HG02870 (cell line): ENCODE measurements at regions not wholly inside any gene's neighbourhood (a gene's known extent, or its start where the extent isn't known, plus 50 kb on each side); places are given as distances from the start of the nearest gene placed in this dataset.
"Not testable (repeated sequence)": the region's sequence is repeated elsewhere in the genome, so short reads cannot be mapped to it uniquely, and the experiment has no call there.

ENCODE experiments used
- ATAC-seq: cut with Tn5 transposase; IDR thresholded peaks from one replicate; pipeline ENCODE4 v1.9.1; 2021; ENCODE audit warnings: mild to moderate bottlenecking, moderate library complexity; ENCODE audit not compliant: unreplicated experiment

GRCh38 chr6:155582016-155582991, 126.7 kb upstream of the NOX3 start:
- no peak for ATAC-seq

DNA sequence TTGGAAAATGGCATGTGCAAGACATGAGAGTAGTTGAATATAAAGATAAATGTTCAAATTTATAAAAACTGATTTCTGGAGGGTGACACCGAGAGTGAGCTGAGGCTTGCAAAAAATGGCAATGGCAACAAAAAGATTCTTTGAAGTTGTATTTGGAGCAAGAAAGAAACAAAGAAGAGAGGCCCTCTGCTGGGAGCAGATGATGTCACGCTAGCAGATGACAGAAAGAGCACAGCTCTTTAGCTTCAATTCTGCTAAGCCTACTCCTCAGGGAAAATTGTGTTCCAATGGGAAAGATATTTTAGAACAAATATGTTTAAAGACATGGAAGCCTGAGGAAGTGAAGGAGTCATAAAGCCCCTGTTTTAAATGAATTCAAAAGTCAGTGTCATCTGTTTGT, 125.3 kb upstream of the NOX3 start:
- no peak for ATAC-seq

DNA sequence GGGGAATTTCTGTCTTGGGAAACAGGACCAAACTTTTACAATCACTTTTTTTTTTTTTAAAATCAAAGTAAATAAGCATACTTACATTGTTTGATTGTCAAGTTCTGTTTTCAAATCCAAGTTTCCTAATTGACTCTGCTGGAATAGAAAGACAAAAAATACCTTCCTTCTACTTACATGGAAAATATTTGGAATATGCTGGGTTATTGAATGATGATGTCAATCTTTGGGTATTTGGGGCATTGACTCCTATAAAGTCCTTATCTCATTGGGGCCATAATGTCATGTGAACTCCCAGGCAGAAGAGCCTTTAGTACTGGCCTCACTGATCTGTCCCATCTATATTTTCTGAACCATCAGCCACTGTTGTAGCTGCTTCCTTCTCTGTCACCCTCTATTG, 122.6 kb upstream of the NOX3 start:
- ATAC-seq: no peak

DNA sequence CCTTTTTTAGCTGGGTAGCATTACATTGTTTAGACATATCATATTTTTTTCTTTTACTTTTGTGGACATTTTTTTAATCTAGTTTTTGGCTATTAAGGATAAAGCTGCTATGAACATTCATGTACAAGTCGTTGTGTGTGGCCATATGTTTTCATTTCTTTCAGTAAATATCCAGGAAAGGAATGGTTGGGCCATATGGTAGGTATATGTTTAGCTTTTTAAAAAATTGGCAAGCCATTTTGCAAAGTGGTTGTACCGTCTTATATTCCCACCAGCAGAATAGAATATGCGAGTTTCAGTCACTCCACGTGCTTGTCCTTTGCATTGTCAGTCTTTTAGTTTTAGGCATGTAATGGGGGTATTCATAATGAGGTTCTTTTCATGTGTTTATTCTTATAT, 106.3 kb upstream of the NOX3 start:
- no peak for ATAC-seq

DNA sequence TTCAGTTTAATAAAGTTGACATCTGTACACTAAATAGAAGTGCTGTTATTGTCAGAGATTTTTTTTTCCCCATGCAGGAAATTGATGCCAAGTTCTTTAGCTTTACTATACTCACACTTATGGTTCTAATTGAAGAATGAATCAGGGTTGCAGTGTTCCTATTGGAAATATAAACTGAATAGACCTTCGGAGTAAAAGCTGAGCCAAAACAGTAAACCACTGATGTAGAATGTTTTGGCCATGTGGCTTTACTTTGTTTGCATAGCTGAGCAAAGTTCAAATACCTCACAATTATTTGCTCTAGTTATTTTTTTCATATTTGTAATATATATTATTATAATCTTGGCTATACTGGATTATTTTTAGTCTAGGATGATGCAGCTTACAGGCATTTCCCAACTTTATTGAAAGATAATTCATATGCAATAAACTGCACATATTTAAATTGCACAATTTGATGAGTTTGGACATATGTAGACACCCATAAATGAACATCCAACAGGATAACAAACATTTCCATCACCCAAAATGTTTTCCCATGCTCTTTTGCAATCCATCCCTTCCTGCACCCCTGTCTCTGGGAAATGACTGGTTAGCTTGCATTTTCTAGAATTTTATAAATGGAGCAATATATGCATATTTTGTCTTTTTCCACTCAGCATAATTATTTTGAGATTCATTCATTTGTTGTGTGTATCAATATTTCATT, 105.8 kb upstream of the NOX3 start:
- ATAC-seq: no peak

DNA sequence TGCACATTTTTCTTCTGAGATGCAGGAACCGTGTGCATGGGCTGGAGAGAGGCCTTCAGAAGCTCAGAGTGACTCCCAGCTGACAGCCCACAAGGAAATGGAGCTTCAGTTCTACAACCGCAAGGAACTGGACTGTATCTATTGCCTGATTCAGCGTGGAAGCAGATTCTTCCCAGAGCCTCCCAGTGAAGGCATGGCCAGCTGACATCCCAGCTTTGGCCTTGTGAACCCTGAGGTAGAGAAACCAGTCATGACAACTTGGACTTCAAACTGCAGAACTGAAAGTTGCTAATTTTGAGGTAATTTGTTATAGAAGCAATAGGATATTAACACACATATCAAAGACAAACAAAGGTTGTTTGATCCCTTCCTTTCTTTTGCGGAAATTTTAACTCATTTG, 94.3 kb upstream of the NOX3 start:
- no peak for ATAC-seq

DNA sequence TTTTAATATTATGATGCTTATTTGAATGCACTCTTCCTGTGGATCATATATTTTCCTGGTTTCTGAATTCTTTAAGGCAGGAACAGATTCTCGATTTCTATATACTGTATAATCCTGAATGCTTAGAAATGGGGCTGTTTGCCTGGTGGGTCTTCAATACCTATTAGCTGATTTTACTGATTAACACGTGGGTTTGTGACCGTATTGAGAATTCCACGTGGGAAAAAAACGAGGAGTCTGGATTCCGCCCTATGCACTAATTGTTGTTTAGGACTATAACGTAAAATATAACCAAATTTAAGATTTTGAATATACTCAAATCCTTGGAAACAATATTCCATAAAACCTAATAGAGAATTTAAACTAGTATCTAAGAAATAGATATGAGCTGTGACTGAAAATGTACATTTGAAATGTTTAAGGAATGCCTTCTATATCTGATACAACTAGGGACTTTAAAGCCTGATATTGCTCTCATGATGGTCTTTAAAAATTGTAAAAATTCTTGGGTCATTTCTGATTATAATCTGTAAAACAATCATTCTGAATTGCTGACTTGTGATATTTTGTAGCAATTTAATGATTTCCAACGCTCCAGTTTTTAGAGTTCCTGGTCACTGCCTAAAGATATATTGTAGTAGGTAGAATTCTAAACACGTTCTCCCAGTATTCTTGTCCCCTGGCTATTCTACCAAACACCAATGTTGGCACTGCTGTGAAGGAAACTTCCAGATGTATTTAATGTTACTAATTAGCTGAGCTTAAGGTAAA, 93.6 kb upstream of the NOX3 start:
- ATAC-seq: no peak

GRCh38 chr6:155548576-155548975, 92.9 kb upstream of the NOX3 start:
- no peak for ATAC-seq

GRCh38 chr6:155544677-155545076, 89.0 kb upstream of the NOX3 start:
- no peak for ATAC-seq

DNA sequence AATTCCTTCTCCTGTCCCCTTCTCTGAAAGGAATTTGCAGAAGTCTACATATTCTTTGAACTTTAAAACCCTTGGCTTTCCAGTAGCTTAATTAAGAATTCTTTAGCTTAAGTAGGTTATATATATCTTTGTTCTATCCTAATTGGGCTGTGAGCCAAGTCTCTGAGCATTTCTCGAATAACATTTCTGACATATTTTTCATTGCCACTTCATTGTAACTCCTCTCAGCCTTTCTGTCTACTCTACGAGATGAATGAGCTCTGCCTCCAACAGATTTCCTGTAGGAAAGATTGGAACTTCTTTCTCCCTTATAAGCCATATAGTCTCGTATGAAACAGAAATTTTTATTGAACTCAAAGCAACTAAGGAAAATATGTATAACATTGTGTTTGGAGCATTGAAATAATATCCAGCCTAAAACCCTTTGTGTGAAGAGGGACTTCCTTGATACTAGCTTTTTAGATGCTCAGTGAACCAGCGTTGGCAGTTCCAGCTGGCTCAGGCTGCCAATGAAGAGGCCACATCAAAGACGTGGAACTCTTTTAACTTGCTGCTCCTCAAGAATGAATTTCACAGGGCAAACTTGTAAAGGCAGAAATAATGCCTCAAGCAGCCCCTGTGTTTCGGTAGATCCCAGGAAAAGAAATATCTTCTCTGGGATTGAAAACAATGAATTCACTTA, 87.7 kb upstream of the NOX3 start:
- ATAC-seq: no peak

GRCh38 chr6:155542036-155542435, 86.4 kb upstream of the NOX3 start:
- no peak for ATAC-seq

- ATAC-seq: no peak
These were observed 83.2 kb upstream of the NOX3 start for GRCh38 chr6:155538708-155539390.

- ATAC-seq: no peak
These were observed 79.0 kb upstream of the NOX3 start for GRCh38 chr6:155534678-155535077.

GRCh38 chr6:155530219-155530834, 74.7 kb upstream of the NOX3 start:
- no peak for ATAC-seq

DNA sequence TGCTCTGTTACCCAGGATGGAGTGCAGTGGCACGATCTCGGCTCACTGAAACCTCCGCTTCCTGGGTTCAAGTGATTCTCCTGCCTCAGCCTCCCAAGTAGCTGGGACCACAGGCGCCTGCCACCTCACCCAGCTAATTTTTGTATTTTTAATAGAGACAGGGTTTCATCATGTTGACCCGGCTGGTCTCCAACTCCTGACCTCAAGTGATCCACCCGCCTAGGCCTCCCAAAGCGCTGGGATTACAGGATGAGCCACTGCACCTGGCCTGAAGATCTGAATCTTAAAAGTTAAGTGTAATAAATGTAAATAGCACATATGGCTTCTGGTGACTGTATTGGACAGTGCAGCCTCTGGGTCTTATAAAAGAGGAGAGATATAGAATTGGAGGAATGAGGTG, 74.2 kb upstream of the NOX3 start:
- not testable (repeated sequence) for ATAC-seq

DNA sequence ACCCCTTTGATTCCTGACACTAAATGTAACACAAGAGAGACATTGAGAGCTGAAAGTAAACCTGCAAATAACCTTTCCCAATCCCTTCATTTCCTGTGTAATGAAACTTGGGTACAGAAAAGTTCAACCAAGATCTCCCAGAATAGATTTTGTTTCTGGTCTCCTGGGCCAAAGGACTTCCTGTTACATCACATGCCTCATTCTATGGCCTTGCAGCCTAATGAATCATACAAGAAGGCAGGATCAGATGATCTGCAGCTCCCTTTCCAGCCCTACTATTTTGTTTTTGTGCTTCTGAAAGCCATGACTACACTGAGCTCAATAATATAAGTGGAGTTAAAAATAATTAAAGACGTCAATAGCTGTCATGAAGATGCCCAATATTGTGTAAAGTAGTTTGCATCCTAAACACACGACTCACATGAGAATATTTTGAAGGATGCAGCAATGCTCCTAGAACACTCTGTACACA, 73.4 kb upstream of the NOX3 start:
- ATAC-seq: no peak

- ATAC-seq: no peak
These were observed 72.7 kb upstream of the NOX3 start for GRCh38 chr6:155528335-155528734.

GRCh38 chr6:155527443-155527842, 71.8 kb upstream of the NOX3 start:
- ATAC-seq: no peak

GRCh38 chr6:155523821-155524651, 68.4 kb upstream of the NOX3 start:
- no peak for ATAC-seq
